Dendritic cell treated with granulocyte-macrophage colony-stimulating factor and Interleukin-4, amounts not matched to agents 40 ng/mL and 50 ng/mL, for 4 days (primary cell): ENCODE measurements at regions not wholly inside any gene's neighbourhood (a gene's known extent, or its start where the extent isn't known, plus 50 kb on each side); places are given as distances from the start of the nearest gene placed in this dataset.

Source experiments
- H3K27ac Mint-ChIP-seq: one replicate; pipeline ENCODE4 v1.8.0; 2022; ENCODE audit warnings: mild to moderate bottlenecking, mixed read lengths
- H3K27me3 Mint-ChIP-seq: one replicate; pipeline ENCODE4 v1.8.0; 2022; ENCODE audit warnings: mild to moderate bottlenecking, mixed read lengths
- H3K36me3 Mint-ChIP-seq: one replicate; pipeline ENCODE4 v1.8.0; 2022; ENCODE audit warnings: low read depth, mixed read lengths
- H3K4me1 Mint-ChIP-seq: one replicate; pipeline ENCODE4 v1.8.0; 2022; ENCODE audit warnings: low read depth, mixed read lengths
- H3K4me3 Mint-ChIP-seq: one replicate; pipeline ENCODE4 v1.8.0; 2022; ENCODE audit warnings: mild to moderate bottlenecking, moderate library complexity, mixed read lengths
- H3K9me3 Mint-ChIP-seq: one replicate; pipeline ENCODE4 v1.8.0; 2022; ENCODE audit warnings: mixed read lengths
- intact Hi-C: fragments of 100-400 bp; cut with micrococcal nuclease; formaldehyde crosslinking; loops from one replicate; pipeline ENCODE4 v1.15.0; 2022

- H3K27ac Mint-ChIP-seq: no peak overlapping the region
- H3K36me3 Mint-ChIP-seq: no peaks in the 10 kb centered on the region
- intact Hi-C loops: no loop called here
- H3K4me1 Mint-ChIP-seq: peaks cover 29% of the 10 kb centered on the region
- no peaks in the 10 kb centered on the region for H3K9me3 Mint-ChIP-seq
- no peaks in the 10 kb centered on the region for H3K27me3 Mint-ChIP-seq
- no peak overlapping the region for H3K4me3 Mint-ChIP-seq
Observed at GRCh38 chr5:96074460-96074859, 112.8 kb upstream of the ELL2 start.

GRCh38 chr5:96072791-96073165 is 111.1 kb upstream of the ELL2 start:
- no peaks in the 10 kb centered on the region for H3K36me3 Mint-ChIP-seq
- H3K9me3 Mint-ChIP-seq: no peaks in the 10 kb centered on the region
- intact Hi-C loops: no loop called here
- no peak overlapping the region for H3K4me3 Mint-ChIP-seq
- H3K4me1 Mint-ChIP-seq: peaks cover 33% of the 10 kb centered on the region
- H3K27me3 Mint-ChIP-seq: no peaks in the 10 kb centered on the region
- no peak overlapping the region for H3K27ac Mint-ChIP-seq

- Mint-ChIP-seq H3K36me3 (no peaks in the 10 kb centered on the region), H3K4me1 (peaks cover 32% of the 10 kb centered on the region), H3K27ac (no peak overlapping the region), H3K4me3 (no peak overlapping the region), H3K9me3 (no peaks in the 10 kb centered on the region), H3K27me3 (no peaks in the 10 kb centered on the region)
- intact Hi-C loops: no loop called here
Observed at GRCh38 chr5:96072138-96072790, 110.6 kb upstream of the ELL2 start.

GRCh38 chr5:96070622-96071225 is 109.1 kb upstream of the ELL2 start:
- Mint-ChIP-seq H3K4me3 (no peak overlapping the region), H3K36me3 (no peaks in the 10 kb centered on the region), H3K27me3 (no peaks in the 10 kb centered on the region), H3K4me1 (peaks cover 33% of the 10 kb centered on the region), H3K9me3 (no peaks in the 10 kb centered on the region), H3K27ac (no peak overlapping the region)
- intact Hi-C loops: no loop called here

- intact Hi-C loops: no loop called here
- Mint-ChIP-seq H3K9me3 (no peaks in the 10 kb centered on the region), H3K27ac (peak overlapping the region; percentile 43), H3K4me3 (no peak overlapping the region), H3K27me3 (no peaks in the 10 kb centered on the region), H3K36me3 (no peaks in the 10 kb centered on the region), H3K4me1 (peaks cover 36% of the 10 kb centered on the region)
Observed at GRCh38 chr5:96067894-96068614, 106.4 kb upstream of the ELL2 start.

- intact Hi-C loops: no loop called here
- no peak overlapping the region for H3K4me3 Mint-ChIP-seq
- H3K27ac Mint-ChIP-seq: no peak overlapping the region
- H3K27me3 Mint-ChIP-seq: no peaks in the 10 kb centered on the region
- H3K36me3 Mint-ChIP-seq: no peaks in the 10 kb centered on the region
- H3K9me3 Mint-ChIP-seq: no peaks in the 10 kb centered on the region
- peaks cover 36% of the 10 kb centered on the region for H3K4me1 Mint-ChIP-seq
Observed at GRCh38 chr5:96067251-96067650, 105.6 kb upstream of the ELL2 start.

GRCh38 chr5:96066386-96066719 is 104.7 kb upstream of the ELL2 start:
- Mint-ChIP-seq H3K4me1 (peaks cover 36% of the 10 kb centered on the region), H3K27me3 (no peaks in the 10 kb centered on the region), H3K9me3 (peaks cover 6% of the 10 kb centered on the region), H3K27ac (peak overlapping the region; percentile 34), H3K36me3 (no peaks in the 10 kb centered on the region), H3K4me3 (no peak overlapping the region)
- intact Hi-C loops: no loop called here

GRCh38 chr5:96065685-96066385 is 104.2 kb upstream of the ELL2 start:
- H3K4me3 Mint-ChIP-seq: no peak overlapping the region
- H3K27me3 Mint-ChIP-seq: no peaks in the 10 kb centered on the region
- peaks cover 11% of the 10 kb centered on the region for H3K9me3 Mint-ChIP-seq
- intact Hi-C loops: no loop called here
- no peaks in the 10 kb centered on the region for H3K36me3 Mint-ChIP-seq
- H3K27ac Mint-ChIP-seq: peak overlapping the region; percentile 34
- H3K4me1 Mint-ChIP-seq: peaks cover 31% of the 10 kb centered on the region

GRCh38 chr5:96064877-96065276 is 103.2 kb upstream of the ELL2 start:
- Mint-ChIP-seq H3K9me3 (peaks cover 12% of the 10 kb centered on the region), H3K27ac (no peak overlapping the region), H3K4me3 (no peak overlapping the region), H3K4me1 (peaks cover 23% of the 10 kb centered on the region), H3K27me3 (no peaks in the 10 kb centered on the region), H3K36me3 (no peaks in the 10 kb centered on the region)
- intact Hi-C loops: no loop called here

GRCh38 chr5:96062836-96063235 is 101.2 kb upstream of the ELL2 start:
- intact Hi-C loops: no loop called here
- no peak overlapping the region for H3K4me3 Mint-ChIP-seq
- H3K9me3 Mint-ChIP-seq: peaks cover 12% of the 10 kb centered on the region
- no peak overlapping the region for H3K27ac Mint-ChIP-seq
- no peaks in the 10 kb centered on the region for H3K27me3 Mint-ChIP-seq
- H3K36me3 Mint-ChIP-seq: no peaks in the 10 kb centered on the region
- H3K4me1 Mint-ChIP-seq: peaks cover 16% of the 10 kb centered on the region

GRCh38 chr5:96058084-96058483 is 96.4 kb upstream of the ELL2 start:
- Mint-ChIP-seq H3K27ac (no peak overlapping the region), H3K4me3 (no peak overlapping the region), H3K27me3 (no peaks in the 10 kb centered on the region), H3K36me3 (no peaks in the 10 kb centered on the region), H3K9me3 (peaks cover 12% of the 10 kb centered on the region), H3K4me1 (peaks cover 8% of the 10 kb centered on the region)
- intact Hi-C loops: no loop called here

GRCh38 chr5:96054311-96055030 is 92.8 kb upstream of the ELL2 start:
- Mint-ChIP-seq H3K4me3 (no peak overlapping the region), H3K9me3 (no peaks in the 10 kb centered on the region), H3K27ac (no peak overlapping the region), H3K27me3 (no peaks in the 10 kb centered on the region), H3K36me3 (no peaks in the 10 kb centered on the region), H3K4me1 (peaks cover 8% of the 10 kb centered on the region)
- intact Hi-C loops: no loop called here

GRCh38 chr5:96053063-96053735 is 91.5 kb upstream of the ELL2 start:
- intact Hi-C loops: no loop called here
- H3K27ac Mint-ChIP-seq: no peak overlapping the region
- peaks cover 8% of the 10 kb centered on the region for H3K4me1 Mint-ChIP-seq
- no peaks in the 10 kb centered on the region for H3K27me3 Mint-ChIP-seq
- H3K4me3 Mint-ChIP-seq: no peak overlapping the region
- no peaks in the 10 kb centered on the region for H3K9me3 Mint-ChIP-seq
- H3K36me3 Mint-ChIP-seq: no peaks in the 10 kb centered on the region
